ENCODE measurements at regions not wholly inside any gene's neighbourhood (a gene's known extent, or its start where the extent isn't known, plus 50 kb on each side); places are given as distances from the start of the nearest gene placed in this dataset.

DNA sequence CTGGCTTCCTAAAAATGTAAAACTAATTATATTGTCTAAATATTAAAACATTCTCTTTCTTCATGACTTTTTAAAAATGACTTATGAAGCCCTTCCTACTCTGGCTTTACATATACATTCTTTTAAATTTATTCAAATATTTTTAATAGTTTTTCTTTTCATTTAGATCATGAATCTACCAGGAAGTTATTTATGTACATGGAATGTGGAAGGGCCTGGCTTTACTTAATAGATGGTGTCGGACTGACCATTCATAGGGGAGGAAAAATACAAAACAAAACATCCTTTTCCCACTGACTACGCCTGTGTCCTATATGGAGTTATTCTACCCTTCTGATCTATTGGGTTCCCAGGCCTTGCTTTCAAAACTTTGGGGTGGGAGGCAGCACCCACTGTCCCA is 129.8 kb downstream of the MACROH2A1 start:
- TF ChIP-seq, protein P1, sequence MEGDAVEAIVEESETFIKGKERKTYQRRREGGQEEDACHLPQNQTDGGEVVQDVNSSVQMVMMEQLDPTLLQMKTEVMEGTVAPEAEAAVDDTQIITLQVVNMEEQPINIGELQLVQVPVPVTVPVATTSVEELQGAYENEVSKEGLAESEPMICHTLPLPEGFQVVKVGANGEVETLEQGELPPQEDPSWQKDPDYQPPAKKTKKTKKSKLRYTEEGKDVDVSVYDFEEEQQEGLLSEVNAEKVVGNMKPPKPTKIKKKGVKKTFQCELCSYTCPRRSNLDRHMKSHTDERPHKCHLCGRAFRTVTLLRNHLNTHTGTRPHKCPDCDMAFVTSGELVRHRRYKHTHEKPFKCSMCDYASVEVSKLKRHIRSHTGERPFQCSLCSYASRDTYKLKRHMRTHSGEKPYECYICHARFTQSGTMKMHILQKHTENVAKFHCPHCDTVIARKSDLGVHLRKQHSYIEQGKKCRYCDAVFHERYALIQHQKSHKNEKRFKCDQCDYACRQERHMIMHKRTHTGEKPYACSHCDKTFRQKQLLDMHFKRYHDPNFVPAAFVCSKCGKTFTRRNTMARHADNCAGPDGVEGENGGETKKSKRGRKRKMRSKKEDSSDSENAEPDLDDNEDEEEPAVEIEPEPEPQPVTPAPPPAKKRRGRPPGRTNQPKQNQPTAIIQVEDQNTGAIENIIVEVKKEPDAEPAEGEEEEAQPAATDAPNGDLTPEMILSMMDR (conservative IDR thresholded peaks at IDR 0.05 in 1 of 2, IDR thresholded peaks at IDR 0.05 in 1 of 2; ENCODE audit: extremely low read depth in 1 of 2, insufficient read depth in 1 of 2, low read depth in 1 of 2, low read length in 2 of 2): no peak
- no peak for TF ChIP-seq EZH2 (IDR thresholded peaks at IDR 0.05; ENCODE audit: borderline replicate concordance, low read length)
